CD14-positive monocyte (primary cell): ENCODE measurements at regions not wholly inside any gene's neighbourhood (a gene's known extent, or its start where the extent isn't known, plus 50 kb on each side); places are given as distances from the start of the nearest gene placed in this dataset.

ENCODE experiments used
- DNase-seq, 3 donors: peaks; one replicate each; pipeline ENCODE4 v3.0.0-alpha.2; 2011 to 2022
- H2AFZ ChIP-seq: 2 replicates; pipeline ENCODE4 v1.6.0; 2012; ENCODE audit warnings: mild to moderate bottlenecking, low read depth, low read length, inconsistent platforms; ENCODE audit not compliant: insufficient read depth, poor library complexity, severe bottlenecking
- H3K27ac ChIP-seq, 2 donors: 1 replicate in 1 of 2; 2 replicates in 1 of 2; pipeline ENCODE4 v1.5.1; 2012 to 2013; ENCODE audit warnings: low read length in 2 of 2, control low read depth in 1 of 2, inconsistent platforms in 1 of 2, low read depth in 1 of 2, mild to moderate bottlenecking in 1 of 2
- H3K27me3 ChIP-seq, 2 donors: one replicate each; pipeline versions ENCODE4 v1.6.0 to v1.6.1; 2011 to 2013; ENCODE audit warnings: low read length in 2 of 2; ENCODE audit not compliant: control insufficient read depth in 2 of 2, insufficient read depth in 2 of 2
- H3K36me3 ChIP-seq, 2 donors: replicated peaks in 1 of 2; 1 replicate in 1 of 2; 2 replicates in 1 of 2; pipeline versions ENCODE4 v1.5.1 to v1.6.1; 2012 to 2013; ENCODE audit warnings: low read length in 2 of 2, control low read depth in 1 of 2, inconsistent platforms in 1 of 2, mild to moderate bottlenecking in 1 of 2; ENCODE audit not compliant: insufficient read depth in 2 of 2, control insufficient read depth in 1 of 2
- H3K4me1 ChIP-seq, 2 donors: 1 replicate in 1 of 2; 2 replicates in 1 of 2; pipeline versions ENCODE4 v1.5.1 to v1.6.1; 2012 to 2013; ENCODE audit warnings: low read length in 2 of 2, control low read depth in 1 of 2, inconsistent platforms in 1 of 2, mild to moderate bottlenecking in 1 of 2, moderate library complexity in 1 of 2; ENCODE audit not compliant: insufficient read depth in 2 of 2, control insufficient read depth in 1 of 2
- H3K4me2 ChIP-seq: replicated peaks from 2 replicates; pipeline ENCODE3; 2012; ENCODE audit warnings: low read length, moderate library complexity, mild to moderate bottlenecking; ENCODE audit not compliant: poor library complexity, severe bottlenecking; ENCODE audit errors: extremely low read depth
- H3K4me3 ChIP-seq, 3 experiments: fragments of 200-600 bp in 1 of 3; sonication (generic) in 1 of 3; replicated peaks in 1 of 3; 1 replicate in 2 of 3; 2 replicates in 1 of 3; pipeline ENCODE4 v1.5.1; 2011 to 2013; ENCODE audit warnings: low read length in 3 of 3, mild to moderate bottlenecking in 3 of 3, control low read depth in 2 of 3, low read depth in 2 of 3, inconsistent platforms in 1 of 3, moderate library complexity in 1 of 3
- H3K79me2 ChIP-seq: 2 replicates; pipeline ENCODE4 v1.6.0; 2012; ENCODE audit warnings: mild to moderate bottlenecking, control low read depth, inconsistent platforms, low read length, moderate library complexity; ENCODE audit not compliant: insufficient read depth
- H3K9ac ChIP-seq: 2 replicates; pipeline ENCODE4 v1.6.0; 2017; ENCODE audit warnings: low read length, mild to moderate bottlenecking; ENCODE audit not compliant: insufficient read depth, poor library complexity, severe bottlenecking
- H3K9me3 ChIP-seq, 2 donors: replicated peaks in 1 of 2; 1 replicate in 1 of 2; 2 replicates in 1 of 2; pipeline versions ENCODE4 v1.5.1 to v1.6.1; 2012 to 2013; ENCODE audit warnings: low read length in 2 of 2, control low read depth in 1 of 2; ENCODE audit not compliant: control insufficient read depth in 1 of 2, insufficient read depth in 1 of 2
- H4K20me1 ChIP-seq: 2 replicates; pipeline ENCODE4 v1.6.0; 2012; ENCODE audit warnings: mild to moderate bottlenecking, low read length, control low read depth, moderate library complexity; ENCODE audit not compliant: insufficient read depth
- H3K27ac Mint-ChIP-seq, 7 donors: one replicate each; pipeline ENCODE4 v1.8.0; 2020; ENCODE audit warnings: mild to moderate bottlenecking in 7 of 7, mixed read lengths in 7 of 7, moderate library complexity in 6 of 7, inconsistent platforms in 2 of 7
- H3K27me3 Mint-ChIP-seq, 3 donors: one replicate each; pipeline ENCODE4 v1.8.0; 2021 to 2022; ENCODE audit warnings: low read depth in 3 of 3, mild to moderate bottlenecking in 3 of 3, mixed read lengths in 3 of 3, moderate library complexity in 3 of 3, inconsistent platforms in 1 of 3
- H3K36me3 Mint-ChIP-seq, 2 donors: one replicate each; pipeline ENCODE4 v1.8.0; 2020; ENCODE audit warnings: mixed read lengths in 2 of 2, inconsistent platforms in 1 of 2, mild to moderate bottlenecking in 1 of 2
- H3K4me1 Mint-ChIP-seq: one replicate; pipeline ENCODE4 v1.8.0; 2020; ENCODE audit warnings: mild to moderate bottlenecking, mixed read lengths
- H3K4me3 Mint-ChIP-seq, 2 donors: one replicate each; pipeline ENCODE4 v1.8.0; 2020; ENCODE audit warnings: mild to moderate bottlenecking in 2 of 2, mixed read lengths in 2 of 2, moderate library complexity in 1 of 2
- H3K9me3 Mint-ChIP-seq, 7 donors: one replicate each; pipeline ENCODE4 v1.8.0; 2020 to 2022; ENCODE audit warnings: mixed read lengths in 7 of 7, mild to moderate bottlenecking in 6 of 7, moderate library complexity in 6 of 7, inconsistent platforms in 2 of 7
- WGBS: methylation state at CpG from one replicate; pipeline ENCODE4 v1.1.5; 2013; ENCODE audit warnings: missing lambda C conversion rate; ENCODE audit not compliant: insufficient coverage; 5-methylcytosine and 5-hydroxymethylcytosine counted together
- intact Hi-C, 2 donors: fragments of 100-400 bp; cut with micrococcal nuclease; formaldehyde crosslinking; loops; one replicate each; pipeline versions ENCODE4 v1.15.0 to v1.15.1; 2023
- TF ChIP-seq, protein P1 (sequence below): fragments of 200-600 bp; IDR thresholded peaks from one replicate; pipeline ENCODE4 v1.8.0; 2022; ENCODE audit warnings: antibody characterized with exemption, mild to moderate bottlenecking

DNA sequence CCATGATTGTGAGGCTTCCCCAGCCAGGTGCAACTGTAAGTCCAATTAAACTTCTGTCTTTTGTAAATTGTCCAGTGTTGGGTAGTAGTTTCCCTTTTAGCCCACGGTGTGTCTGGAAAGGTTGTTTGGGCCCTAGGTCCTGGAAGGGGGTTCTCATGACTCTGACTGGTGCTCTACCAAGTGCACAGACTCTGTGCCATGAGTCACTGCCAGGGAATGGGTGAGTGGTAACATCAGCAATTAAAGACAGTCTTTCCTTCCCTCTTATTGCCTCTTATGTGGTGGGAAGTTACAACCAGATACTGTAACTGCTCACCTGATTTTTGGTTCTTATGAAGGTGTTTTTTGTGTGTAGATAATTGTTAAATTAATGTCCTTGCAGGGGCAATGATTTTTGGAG, 141.2 kb downstream of the PRDM9 start:
- Histone ChIP-seq H3K4me3 (no peak overlapping the region), H3K4me2 (no peak overlapping the region), H3K4me1 (no peaks in the 10 kb centered on the region), H4K20me1 (no peaks in the 10 kb centered on the region), H3K9ac (no peak overlapping the region), H3K79me2 (no peaks in the 10 kb centered on the region), H3K36me3 (no peaks in the 10 kb centered on the region), H2AFZ (no peak overlapping the region), H3K27me3 (no peaks in the 10 kb centered on the region), H3K27ac (no peak overlapping the region), H3K9me3 (peaks cover 5 to 7% of the 10 kb centered on the region in 2 donors)
- no peak for DNase-seq
- Mint-ChIP-seq H3K27me3 (no peaks in the 10 kb centered on the region), H3K9me3 (peaks cover 0 to 21% (median 7%) of the 10 kb centered on the region in 7 donors), H3K27ac (no peak overlapping the region), H3K36me3 (no peaks in the 10 kb centered on the region), H3K4me1 (no peaks in the 10 kb centered on the region), H3K4me3 (no peak overlapping the region)
- WGBS = no CpG with 5 or more reads among the region's 1 CpG
- TF ChIP-seq, protein P1, sequence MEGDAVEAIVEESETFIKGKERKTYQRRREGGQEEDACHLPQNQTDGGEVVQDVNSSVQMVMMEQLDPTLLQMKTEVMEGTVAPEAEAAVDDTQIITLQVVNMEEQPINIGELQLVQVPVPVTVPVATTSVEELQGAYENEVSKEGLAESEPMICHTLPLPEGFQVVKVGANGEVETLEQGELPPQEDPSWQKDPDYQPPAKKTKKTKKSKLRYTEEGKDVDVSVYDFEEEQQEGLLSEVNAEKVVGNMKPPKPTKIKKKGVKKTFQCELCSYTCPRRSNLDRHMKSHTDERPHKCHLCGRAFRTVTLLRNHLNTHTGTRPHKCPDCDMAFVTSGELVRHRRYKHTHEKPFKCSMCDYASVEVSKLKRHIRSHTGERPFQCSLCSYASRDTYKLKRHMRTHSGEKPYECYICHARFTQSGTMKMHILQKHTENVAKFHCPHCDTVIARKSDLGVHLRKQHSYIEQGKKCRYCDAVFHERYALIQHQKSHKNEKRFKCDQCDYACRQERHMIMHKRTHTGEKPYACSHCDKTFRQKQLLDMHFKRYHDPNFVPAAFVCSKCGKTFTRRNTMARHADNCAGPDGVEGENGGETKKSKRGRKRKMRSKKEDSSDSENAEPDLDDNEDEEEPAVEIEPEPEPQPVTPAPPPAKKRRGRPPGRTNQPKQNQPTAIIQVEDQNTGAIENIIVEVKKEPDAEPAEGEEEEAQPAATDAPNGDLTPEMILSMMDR = no peak
- intact Hi-C loops = no loop called here

DNA sequence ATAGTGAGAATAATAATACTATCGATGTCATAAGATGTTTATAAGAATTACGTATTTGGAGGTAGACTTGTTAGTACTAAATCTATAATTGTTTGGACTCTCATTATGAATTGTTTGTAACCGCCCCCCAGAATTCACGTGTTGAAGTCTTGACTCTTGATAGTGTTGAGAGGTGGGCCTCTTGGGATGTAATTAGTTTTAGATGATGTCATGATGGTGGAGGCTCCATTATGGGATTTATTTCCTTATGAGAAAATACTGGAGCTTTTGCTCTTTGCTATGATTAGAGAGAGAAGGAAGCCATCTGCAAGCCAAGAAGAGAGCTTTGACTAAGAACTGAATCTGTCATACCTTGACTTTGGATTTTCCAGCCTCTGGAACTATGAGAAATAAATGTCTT, 142.2 kb downstream of the PRDM9 start:
- no peak overlapping the region for H3K9ac ChIP-seq
- H2AFZ ChIP-seq = no peak overlapping the region
- peaks cover 0 to 21% (median 3%) of the 10 kb centered on the region in 7 donors for H3K9me3 Mint-ChIP-seq
- no peaks in the 10 kb centered on the region for H3K27me3 ChIP-seq
- H3K4me1 ChIP-seq = no peaks in the 10 kb centered on the region
- no peak overlapping the region for H3K4me3 Mint-ChIP-seq
- H3K79me2 ChIP-seq = no peaks in the 10 kb centered on the region
- H4K20me1 ChIP-seq = no peaks in the 10 kb centered on the region
- no peak for DNase-seq
- H3K4me1 Mint-ChIP-seq = no peaks in the 10 kb centered on the region
- H3K27ac ChIP-seq = no peak overlapping the region
- H3K4me2 ChIP-seq = no peak overlapping the region
- intact Hi-C loops = no loop called here
- no peaks in the 10 kb centered on the region for H3K27me3 Mint-ChIP-seq
- no peak overlapping the region for H3K27ac Mint-ChIP-seq
- H3K9me3 ChIP-seq = peaks cover 5 to 7% of the 10 kb centered on the region in 2 donors
- no peak overlapping the region for H3K4me3 ChIP-seq
- TF ChIP-seq, protein P1 = no peak
- H3K36me3 Mint-ChIP-seq = no peaks in the 10 kb centered on the region
- WGBS = 84% methylated on average over 3 of the region's 4 CpGs
- H3K36me3 ChIP-seq = no peaks in the 10 kb centered on the region
